Kidney glomerular epithelial cell (primary cell): ENCODE measurements at regions not wholly inside any gene's neighbourhood (a gene's known extent, or its start where the extent isn't known, plus 50 kb on each side); places are given as distances from the start of the nearest gene placed in this dataset.

Experiments
- DNase-seq: peaks from one replicate; lab custom pipeline; 2025; lab: John Stamatoyannopoulos, UW

- no peak for DNase-seq
These were observed 179.6 kb downstream of the CSNK2A3 start for GRCh38 chr11:11173316-11174025.

GRCh38 chr11:11171854-11172253 lies 181.2 kb downstream of the CSNK2A3 start:
- no peak for DNase-seq

GRCh38 chr11:11171285-11171684 lies 181.8 kb downstream of the CSNK2A3 start:
- DNase-seq = no peak

GRCh38 chr11:11170352-11171084 lies 182.5 kb downstream of the CSNK2A3 start:
- DNase-seq = no peak

GRCh38 chr11:11169715-11170351 lies 183.2 kb downstream of the CSNK2A3 start:
- DNase-seq = no peak

- no peak for DNase-seq
These were observed 185.2 kb downstream of the CSNK2A3 start for GRCh38 chr11:11167806-11168205.

GRCh38 chr11:11164334-11164690 lies 188.7 kb downstream of the CSNK2A3 start:
- no peak for DNase-seq

- DNase-seq = no peak
These were observed 189.2 kb downstream of the CSNK2A3 start for GRCh38 chr11:11163669-11164333.

- DNase-seq = no peak
These were observed 189.8 kb downstream of the CSNK2A3 start for GRCh38 chr11:11163236-11163635.

- DNase-seq = peak; percentile 4
These were observed 195.9 kb downstream of the CSNK2A3 start for GRCh38 chr11:11157185-11157584.

GRCh38 chr11:11155962-11156815 lies 196.9 kb downstream of the CSNK2A3 start:
- no peak for DNase-seq

GRCh38 chr11:11152877-11153276 lies 200.2 kb downstream of the CSNK2A3 start:
- no peak for DNase-seq

- no peak for DNase-seq
These were observed 203.2 kb downstream of the CSNK2A3 start for GRCh38 chr11:11149671-11150459.

- no peak for DNase-seq
These were observed 204.5 kb downstream of the CSNK2A3 start for GRCh38 chr11:11148596-11148995.

- peak; percentile 76 for DNase-seq
These were observed 204.9 kb downstream of the CSNK2A3 start for GRCh38 chr11:11148104-11148509.

GRCh38 chr11:11146830-11147229 lies 206.2 kb downstream of the CSNK2A3 start:
- no peak for DNase-seq

- no peak for DNase-seq
These were observed 209.2 kb downstream of the CSNK2A3 start for GRCh38 chr11:11143849-11144248.

- no peak for DNase-seq
These were observed 210.6 kb downstream of the CSNK2A3 start for GRCh38 chr11:11142430-11142829.

- DNase-seq = no peak
These were observed 212.0 kb downstream of the CSNK2A3 start for GRCh38 chr11:11141065-11141464.

GRCh38 chr11:11140510-11140909 lies 212.5 kb downstream of the CSNK2A3 start:
- DNase-seq = no peak

GRCh38 chr11:11137339-11137738 lies 215.7 kb downstream of the CSNK2A3 start:
- DNase-seq = no peak
